Right lobe of liver (tissue), 6 donors: ENCODE measurements at regions not wholly inside any gene's neighbourhood (a gene's known extent, or its start where the extent isn't known, plus 50 kb on each side); places are given as distances from the start of the nearest gene placed in this dataset.

ENCODE experiments used
- ATAC-seq, 4 donors: fragments of 200-7000 bp; cut with Tn5 transposase; one replicate each; pipeline ENCODE4 v1.9.1; 2020; ENCODE audit warnings: mild to moderate bottlenecking in 4 of 4, moderate library complexity in 4 of 4
- DNase-seq, 3 donors: peaks; one replicate each; pipeline ENCODE4 v3.0.0-alpha.2; 2020
- H3K27ac ChIP-seq, 3 donors: fragments of 200-600 bp; one replicate each; pipeline ENCODE4 v1.8.0; 2022
- H3K27me3 ChIP-seq, 2 donors: fragments of 200-600 bp; one replicate each; pipeline ENCODE4 v1.8.0; 2022
- H3K36me3 ChIP-seq, 4 donors: fragments of 200-600 bp; sonication (generic) in 1 of 4; one replicate each; pipeline versions ENCODE4 v1.5.1 to v1.8.0; 2017 to 2022; ENCODE audit warnings: control low read depth in 1 of 4
- H3K4me1 ChIP-seq, 4 donors: fragments of 200-600 bp; sonication (generic) in 1 of 4; one replicate each; pipeline versions ENCODE4 v1.5.1 to v1.8.0; 2017 to 2022; ENCODE audit warnings: control low read depth in 1 of 4
- H3K4me3 ChIP-seq, 3 donors: fragments of 200-600 bp; one replicate each; pipeline ENCODE4 v1.8.0; 2022
- H3K9me3 ChIP-seq, 4 donors: fragments of 200-600 bp; sonication (generic) in 1 of 4; one replicate each; pipeline versions ENCODE4 v1.5.1 to v1.8.0; 2017 to 2022; ENCODE audit warnings: control low read depth in 1 of 4
- CTCF ChIP-seq, 4 donors: fragments of 200-600 bp in 3 of 4; fragments of 450-650 bp in 1 of 4; IDR thresholded peaks; one replicate each; pipeline versions ENCODE4 v1.5.1 to v1.8.0; 2016 to 2022; ENCODE audit warnings: antibody characterized with exemption in 4 of 4, mild to moderate bottlenecking in 2 of 4
- POLR2A ChIP-seq: fragments of 450-650 bp; IDR thresholded peaks from one replicate; pipeline ENCODE4 v1.6.1; 2017; ENCODE audit warnings: antibody characterized with exemption, mild to moderate bottlenecking
- WGBS: methylation state at CpG from one replicate; pipeline ENCODE4 v1.1.6; 2018; ENCODE audit warnings: low coverage, low lambda C conversion rate; ENCODE audit not compliant: insufficient coverage; ENCODE audit errors: missing lambda C conversion rate; 5-methylcytosine and 5-hydroxymethylcytosine counted together
- intact Hi-C, 2 donors: fragments of 100-400 bp; cut with DNase I; formaldehyde crosslinking; loops; one replicate each; pipeline versions ENCODE4 v1.11.2 to v1.14.1; 2022
- donor health status: DM: no; HTN: yes; CAD: no.
- donor health status: DM: no; HTN: no; CAD: no.
- donor health status: DM: no; HTN: no; CAD: no.
- donor health status: DM: no; HTN: yes; CAD: no.
- donor health status: DM: no; HTN: yes; CAD: no.

- peaks cover 0 to 8% (median 0%) of the 10 kb centered on the region in 4 donors for H3K4me1 ChIP-seq
- DNase-seq (no peak), ATAC-seq (no peak)
- H3K27ac ChIP-seq: no peak overlapping the region
- H3K9me3 ChIP-seq: no peaks in the 10 kb centered on the region
- no peaks in the 10 kb centered on the region for H3K36me3 ChIP-seq
- TF ChIP-seq POLR2A (no peak), CTCF (IDR thresholded peaks at IDR 0.05) (no peak)
- WGBS: 95% methylated on average over 2 of the region's 7 CpGs
- intact Hi-C loops: no loop called here
- no peaks in the 10 kb centered on the region for H3K27me3 ChIP-seq
- H3K4me3 ChIP-seq: no peak overlapping the region
Measured at GRCh38 chr21:41600116-41600515, 92.2 kb upstream of the TMPRSS2 start.

- ATAC-seq: peak; percentile 58 to 84 (median 68)
- no peaks in the 10 kb centered on the region for H3K9me3 ChIP-seq
- intact Hi-C loops: no loop called here
- DNase-seq: peak in 1 of 3 donors; percentile 51
- 49% methylated on average over 10 of the region's 21 CpGs for WGBS
- H3K27me3 ChIP-seq: no peaks in the 10 kb centered on the region
- no peak overlapping the region for H3K4me3 ChIP-seq
- H3K36me3 ChIP-seq: no peaks in the 10 kb centered on the region
- H3K27ac ChIP-seq: no peak overlapping the region
- no peak for TF ChIP-seq POLR2A
- no peak for TF ChIP-seq CTCF (IDR thresholded peaks at IDR 0.05)
- H3K4me1 ChIP-seq: peaks cover 0 to 8% (median 0%) of the 10 kb centered on the region in 4 donors
Measured at GRCh38 chr21:41598561-41599431, 90.8 kb upstream of the TMPRSS2 start.

- H3K4me1 ChIP-seq: peaks cover 0 to 8% (median 0%) of the 10 kb centered on the region in 4 donors
- no peak for DNase-seq
- no peak for TF ChIP-seq CTCF (IDR thresholded peaks at IDR 0.05)
Measured at GRCh38 chr21:41597811-41598231, 89.9 kb upstream of the TMPRSS2 start.

GRCh38 chr21:41597227-41597626, 89.3 kb upstream of the TMPRSS2 start:
- no peak for DNase-seq
- no CpG with 5 or more reads among the region's 1 CpG for WGBS
- no peaks in the 10 kb centered on the region for H3K36me3 ChIP-seq
- H3K27me3 ChIP-seq: no peaks in the 10 kb centered on the region
- TF ChIP-seq CTCF (IDR thresholded peaks at IDR 0.05): no peak
- intact Hi-C loops: no loop called here
- H3K4me1 ChIP-seq: peaks cover 0 to 8% (median 0%) of the 10 kb centered on the region in 4 donors
- no peak for ATAC-seq
- no peak overlapping the region for H3K27ac ChIP-seq
- H3K4me3 ChIP-seq: no peak overlapping the region
- no peaks in the 10 kb centered on the region for H3K9me3 ChIP-seq

More at GRCh38 chr21:41597811-41598231, 89.9 kb upstream of the TMPRSS2 start:
- H3K27me3 ChIP-seq: no peaks in the 10 kb centered on the region
- H3K4me3 ChIP-seq: no peak overlapping the region
- no peak for ATAC-seq
- 100% methylated on average over 2 of the region's 9 CpGs for WGBS
- no peaks in the 10 kb centered on the region for H3K9me3 ChIP-seq
- no peak overlapping the region for H3K27ac ChIP-seq
- intact Hi-C loops: no loop called here
- H3K36me3 ChIP-seq: no peaks in the 10 kb centered on the region
